ENCODE measurements at regions not wholly inside any gene's neighbourhood (a gene's known extent, or its start where the extent isn't known, plus 50 kb on each side); places are given as distances from the start of the nearest gene placed in this dataset.

GRCh38 chr2:21277068-21278056 lies 153.6 kb downstream of the TDRD15 start:
- no peak for DNase-seq (ENCODE audit: extremely low read depth in 1 of 11, low read depth in 9 of 11, low spot score in 4 of 11)

GRCh38 chr2:21279525-21279924 lies 155.8 kb downstream of the TDRD15 start:
- DNase-seq (ENCODE audit: extremely low read depth in 1 of 11, low read depth in 9 of 11, low spot score in 4 of 11) = no peak

GRCh38 chr2:21280793-21281192 lies 157.0 kb downstream of the TDRD15 start:
- no peak for DNase-seq (ENCODE audit: extremely low read depth in 1 of 11, low read depth in 9 of 11, low spot score in 4 of 11)

GRCh38 chr2:21281384-21281783 lies 157.6 kb downstream of the TDRD15 start:
- DNase-seq (ENCODE audit: extremely low read depth in 1 of 11, low read depth in 9 of 11, low spot score in 4 of 11) = no peak

GRCh38 chr2:21281791-21282514 lies 158.2 kb downstream of the TDRD15 start:
- DNase-seq (ENCODE audit: extremely low read depth in 1 of 11, low read depth in 9 of 11, low spot score in 4 of 11) = no peak

- no peak for DNase-seq (ENCODE audit: extremely low read depth in 1 of 11, low read depth in 9 of 11, low spot score in 4 of 11)
Observed at GRCh38 chr2:21282515-21282898, 158.7 kb downstream of the TDRD15 start.

GRCh38 chr2:21288299-21288698 lies 164.5 kb downstream of the TDRD15 start:
- DNase-seq (ENCODE audit: extremely low read depth in 1 of 11, low read depth in 9 of 11, low spot score in 4 of 11) = no peak

- DNase-seq (ENCODE audit: extremely low read depth in 1 of 11, low read depth in 9 of 11, low spot score in 4 of 11) = no peak
Observed at GRCh38 chr2:21288739-21289520, 165.2 kb downstream of the TDRD15 start.

- DNase-seq (ENCODE audit: extremely low read depth in 1 of 11, low read depth in 9 of 11, low spot score in 4 of 11) = no peak
Observed at GRCh38 chr2:21289551-21289950, 165.8 kb downstream of the TDRD15 start.

GRCh38 chr2:21289989-21290388 lies 166.2 kb downstream of the TDRD15 start:
- DNase-seq (ENCODE audit: extremely low read depth in 1 of 11, low read depth in 9 of 11, low spot score in 4 of 11) = no peak

- DNase-seq (ENCODE audit: extremely low read depth in 1 of 11, low read depth in 9 of 11, low spot score in 4 of 11) = no peak
Observed at GRCh38 chr2:21291426-21291825, 167.7 kb downstream of the TDRD15 start.

GRCh38 chr2:21294446-21294845 lies 170.7 kb downstream of the TDRD15 start:
- DNase-seq (ENCODE audit: extremely low read depth in 1 of 11, low read depth in 9 of 11, low spot score in 4 of 11) = no peak

GRCh38 chr2:21299411-21299810 lies 175.6 kb downstream of the TDRD15 start:
- no peak for DNase-seq (ENCODE audit: extremely low read depth in 1 of 11, low read depth in 9 of 11, low spot score in 4 of 11)

- DNase-seq (ENCODE audit: extremely low read depth in 1 of 11, low read depth in 9 of 11, low spot score in 4 of 11) = no peak
Observed at GRCh38 chr2:21301871-21302455, 178.2 kb downstream of the TDRD15 start.

GRCh38 chr2:21303876-21304275 lies 180.1 kb downstream of the TDRD15 start:
- DNase-seq (ENCODE audit: extremely low read depth in 1 of 11, low read depth in 9 of 11, low spot score in 4 of 11) = no peak

GRCh38 chr2:21305581-21305980 lies 181.8 kb downstream of the TDRD15 start:
- DNase-seq (ENCODE audit: extremely low read depth in 1 of 11, low read depth in 9 of 11, low spot score in 4 of 11) = no peak

- no peak for DNase-seq (ENCODE audit: extremely low read depth in 1 of 11, low read depth in 9 of 11, low spot score in 4 of 11)
Observed at GRCh38 chr2:21306235-21306634, 182.5 kb downstream of the TDRD15 start.

GRCh38 chr2:21307037-21307436 lies 183.3 kb downstream of the TDRD15 start:
- no peak for DNase-seq (ENCODE audit: extremely low read depth in 1 of 11, low read depth in 9 of 11, low spot score in 4 of 11)

- DNase-seq (ENCODE audit: extremely low read depth in 1 of 11, low read depth in 9 of 11, low spot score in 4 of 11) = no peak
Observed at GRCh38 chr2:21310493-21310892, 186.7 kb downstream of the TDRD15 start.
